ENCODE measurements at regions not wholly inside any gene's neighbourhood (a gene's known extent, or its start where the extent isn't known, plus 50 kb on each side); places are given as distances from the start of the nearest gene placed in this dataset.

GRCh38 chr6:97399208-97399607 lies 116.2 kb upstream of the MMS22L start:
- no peak overlapping the region for H3K4me3 ChIP-seq (ENCODE audit: low read depth, low read length)
- no peak for DNase-seq (ENCODE audit: low read depth)
- no peak for TF ChIP-seq CTCF (IDR thresholded peaks at IDR 0.05; ENCODE audit: low read depth, low read length, missing control alignments)

- H3K4me3 ChIP-seq (ENCODE audit: low read depth, low read length), result no peak overlapping the region
- TF ChIP-seq CTCF (IDR thresholded peaks at IDR 0.05; ENCODE audit: low read depth, low read length, missing control alignments), result no peak
- no peak for DNase-seq (ENCODE audit: low read depth)
Observed at GRCh38 chr6:97401533-97401932, 118.5 kb upstream of the MMS22L start.

- DNase-seq (ENCODE audit: low read depth), result no peak
- no peak overlapping the region for H3K4me3 ChIP-seq (ENCODE audit: low read depth, low read length)
- no peak for TF ChIP-seq CTCF (IDR thresholded peaks at IDR 0.05; ENCODE audit: low read depth, low read length, missing control alignments)
Observed at GRCh38 chr6:97405818-97406409, 122.9 kb upstream of the MMS22L start.

- H3K4me3 ChIP-seq (ENCODE audit: low read depth, low read length), result no peak overlapping the region
- DNase-seq (ENCODE audit: low read depth), result no peak
- TF ChIP-seq CTCF (IDR thresholded peaks at IDR 0.05; ENCODE audit: low read depth, low read length, missing control alignments), result no peak
Observed at GRCh38 chr6:97406633-97407032, 123.6 kb upstream of the MMS22L start.

GRCh38 chr6:97411610-97412009 lies 128.6 kb upstream of the MMS22L start:
- no peak for TF ChIP-seq CTCF (IDR thresholded peaks at IDR 0.05; ENCODE audit: low read depth, low read length, missing control alignments)
- no peak for DNase-seq (ENCODE audit: low read depth)
- no peak overlapping the region for H3K4me3 ChIP-seq (ENCODE audit: low read depth, low read length)

GRCh38 chr6:97412511-97412910 lies 129.5 kb upstream of the MMS22L start:
- DNase-seq (ENCODE audit: low read depth), result no peak
- no peak overlapping the region for H3K4me3 ChIP-seq (ENCODE audit: low read depth, low read length)
- TF ChIP-seq CTCF (IDR thresholded peaks at IDR 0.05; ENCODE audit: low read depth, low read length, missing control alignments), result no peak

- TF ChIP-seq CTCF (IDR thresholded peaks at IDR 0.05; ENCODE audit: low read depth, low read length, missing control alignments), result no peak
- DNase-seq (ENCODE audit: low read depth), result no peak
- H3K4me3 ChIP-seq (ENCODE audit: low read depth, low read length), result no peak overlapping the region
Observed at GRCh38 chr6:97422171-97422570, 139.2 kb upstream of the MMS22L start.
